ENCODE measurements at regions not wholly inside any gene's neighbourhood (a gene's known extent, or its start where the extent isn't known, plus 50 kb on each side); places are given as distances from the start of the nearest gene placed in this dataset.

GRCh38 chr1:60904099-60904851, 178.1 kb upstream of the NFIA start:
- TF ChIP-seq, protein P1, sequence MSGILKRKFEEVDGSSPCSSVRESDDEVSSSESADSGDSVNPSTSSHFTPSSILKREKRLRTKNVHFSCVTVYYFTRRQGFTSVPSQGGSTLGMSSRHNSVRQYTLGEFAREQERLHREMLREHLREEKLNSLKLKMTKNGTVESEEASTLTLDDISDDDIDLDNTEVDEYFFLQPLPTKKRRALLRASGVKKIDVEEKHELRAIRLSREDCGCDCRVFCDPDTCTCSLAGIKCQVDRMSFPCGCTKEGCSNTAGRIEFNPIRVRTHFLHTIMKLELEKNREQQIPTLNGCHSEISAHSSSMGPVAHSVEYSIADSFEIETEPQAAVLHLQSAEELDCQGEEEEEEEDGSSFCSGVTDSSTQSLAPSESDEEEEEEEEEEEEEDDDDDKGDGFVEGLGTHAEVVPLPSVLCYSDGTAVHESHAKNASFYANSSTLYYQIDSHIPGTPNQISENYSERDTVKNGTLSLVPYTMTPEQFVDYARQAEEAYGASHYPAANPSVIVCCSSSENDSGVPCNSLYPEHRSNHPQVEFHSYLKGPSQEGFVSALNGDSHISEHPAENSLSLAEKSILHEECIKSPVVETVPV (CRISPR knock-in tag; IDR thresholded peaks at IDR 0.05) = no peak
- TF ChIP-seq ZC3H10 (CRISPR knock-in tag; IDR thresholded peaks at IDR 0.05) = no peak
- TF ChIP-seq OSR1 (CRISPR knock-in tag; IDR thresholded peaks at IDR 0.05) = no peak
- no peak for TF ChIP-seq TCF4 (CRISPR knock-in tag; IDR thresholded peaks at IDR 0.05; ENCODE audit: borderline replicate concordance)
- TF ChIP-seq ESRRG (CRISPR knock-in tag; IDR thresholded peaks at IDR 0.05) = no peak
- TF ChIP-seq BACH2 (CRISPR knock-in tag; IDR thresholded peaks at IDR 0.05; ENCODE audit: borderline replicate concordance) = no peak
- ATAC-seq = peak; percentile 80

DNA sequence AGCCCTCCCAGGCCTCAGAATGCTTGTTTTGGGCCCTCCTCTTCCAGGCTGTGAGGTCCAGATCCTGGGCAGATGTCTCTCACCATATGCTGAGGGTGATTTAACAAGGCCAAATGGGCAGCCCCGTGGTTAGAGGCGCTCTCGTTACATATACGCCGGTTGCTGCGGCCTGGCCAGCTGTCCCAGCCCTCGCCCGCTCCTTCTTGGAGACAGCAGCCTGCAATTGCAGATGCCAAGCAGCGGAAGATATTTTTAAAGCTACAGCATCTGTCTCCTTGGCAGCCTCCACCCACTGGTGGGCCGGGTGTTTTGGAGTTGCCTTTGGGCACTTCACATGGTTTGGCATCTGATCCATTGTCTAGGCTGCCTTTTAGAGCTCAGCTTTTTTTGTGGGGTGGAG, 178.8 kb upstream of the NFIA start:
- ATAC-seq = peak; percentile 41; the same call in 1 of the 3 replicates
- TF ChIP-seq, protein P2, sequence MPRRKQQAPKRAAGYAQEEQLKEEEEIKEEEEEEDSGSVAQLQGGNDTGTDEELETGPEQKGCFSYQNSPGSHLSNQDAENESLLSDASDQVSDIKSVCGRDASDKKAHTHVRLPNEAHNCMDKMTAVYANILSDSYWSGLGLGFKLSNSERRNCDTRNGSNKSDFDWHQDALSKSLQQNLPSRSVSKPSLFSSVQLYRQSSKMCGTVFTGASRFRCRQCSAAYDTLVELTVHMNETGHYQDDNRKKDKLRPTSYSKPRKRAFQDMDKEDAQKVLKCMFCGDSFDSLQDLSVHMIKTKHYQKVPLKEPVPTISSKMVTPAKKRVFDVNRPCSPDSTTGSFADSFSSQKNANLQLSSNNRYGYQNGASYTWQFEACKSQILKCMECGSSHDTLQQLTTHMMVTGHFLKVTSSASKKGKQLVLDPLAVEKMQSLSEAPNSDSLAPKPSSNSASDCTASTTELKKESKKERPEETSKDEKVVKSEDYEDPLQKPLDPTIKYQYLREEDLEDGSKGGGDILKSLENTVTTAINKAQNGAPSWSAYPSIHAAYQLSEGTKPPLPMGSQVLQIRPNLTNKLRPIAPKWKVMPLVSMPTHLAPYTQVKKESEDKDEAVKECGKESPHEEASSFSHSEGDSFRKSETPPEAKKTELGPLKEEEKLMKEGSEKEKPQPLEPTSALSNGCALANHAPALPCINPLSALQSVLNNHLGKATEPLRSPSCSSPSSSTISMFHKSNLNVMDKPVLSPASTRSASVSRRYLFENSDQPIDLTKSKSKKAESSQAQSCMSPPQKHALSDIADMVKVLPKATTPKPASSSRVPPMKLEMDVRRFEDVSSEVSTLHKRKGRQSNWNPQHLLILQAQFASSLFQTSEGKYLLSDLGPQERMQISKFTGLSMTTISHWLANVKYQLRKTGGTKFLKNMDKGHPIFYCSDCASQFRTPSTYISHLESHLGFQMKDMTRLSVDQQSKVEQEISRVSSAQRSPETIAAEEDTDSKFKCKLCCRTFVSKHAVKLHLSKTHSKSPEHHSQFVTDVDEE (CRISPR knock-in tag; IDR thresholded peaks at IDR 0.05) = 0 out of 2 replicates have a peak, but pooled peaks have one; percentile 46
- TF ChIP-seq ARNTL (CRISPR knock-in tag; IDR thresholded peaks at IDR 0.05; ENCODE audit: borderline replicate concordance, low read depth) (no peak), TCF4 (CRISPR knock-in tag; IDR thresholded peaks at IDR 0.05; ENCODE audit: borderline replicate concordance) (peak; percentile 56; the same call in 1 of the 2 replicates), ZNF565 (CRISPR knock-in tag; conservative IDR thresholded peaks at IDR 0.05; ENCODE audit: low read depth) (no peak)

DNA sequence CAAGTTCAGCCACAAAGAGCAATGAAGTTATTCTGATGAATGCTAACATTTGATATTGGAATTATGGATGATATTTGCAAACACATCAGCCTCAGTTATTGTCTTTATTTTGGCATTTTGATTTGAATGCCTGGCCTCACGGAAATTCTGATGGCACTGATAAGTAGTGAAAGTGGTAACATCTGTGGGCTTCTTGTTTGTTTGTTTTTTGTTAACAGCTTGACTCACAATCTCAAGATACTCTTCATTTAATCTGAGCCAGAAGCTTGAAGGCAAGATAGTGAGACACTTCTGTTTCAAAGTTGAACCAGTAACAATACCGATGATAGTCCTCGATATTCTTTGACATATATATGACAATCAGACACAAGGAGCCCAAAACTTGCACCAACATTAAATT, 182.9 kb upstream of the NFIA start:
- TF ChIP-seq TCF4 (CRISPR knock-in tag; IDR thresholded peaks at IDR 0.05; ENCODE audit: borderline replicate concordance) (peak; percentile 37; the same call in 1 of the 2 replicates), ARNTL (CRISPR knock-in tag; IDR thresholded peaks at IDR 0.05; ENCODE audit: borderline replicate concordance, low read depth) (no peak)
- ATAC-seq = no peak

DNA sequence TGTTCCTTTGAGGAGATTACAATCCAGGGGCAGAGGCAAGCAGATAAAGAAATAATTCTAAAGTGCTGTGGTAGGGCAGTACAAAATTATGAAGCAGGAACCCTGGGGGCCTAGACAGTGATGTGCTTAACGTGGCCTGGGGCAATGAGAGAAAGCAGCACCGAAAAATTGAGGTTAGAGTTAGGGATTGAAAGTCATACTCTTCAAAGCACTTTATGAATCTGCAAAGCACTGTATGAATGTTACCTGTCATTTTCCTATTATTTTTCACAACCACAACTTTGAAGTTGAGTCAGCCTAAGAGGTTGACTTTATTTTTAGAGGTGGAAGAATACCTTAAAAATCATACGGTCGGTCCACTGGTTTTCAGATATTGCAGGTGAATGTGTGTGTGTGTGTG, 183.4 kb upstream of the NFIA start:
- TF ChIP-seq, protein P2 (CRISPR knock-in tag; IDR thresholded peaks at IDR 0.05) = no peak
- TF ChIP-seq OSR1 (CRISPR knock-in tag; IDR thresholded peaks at IDR 0.05) = no peak
- TF ChIP-seq ZNF8 (CRISPR knock-in tag; IDR thresholded peaks at IDR 0.05) = no peak
- no peak for TF ChIP-seq CSDC2 (CRISPR knock-in tag; IDR thresholded peaks at IDR 0.05)
- TF ChIP-seq, protein P3, sequence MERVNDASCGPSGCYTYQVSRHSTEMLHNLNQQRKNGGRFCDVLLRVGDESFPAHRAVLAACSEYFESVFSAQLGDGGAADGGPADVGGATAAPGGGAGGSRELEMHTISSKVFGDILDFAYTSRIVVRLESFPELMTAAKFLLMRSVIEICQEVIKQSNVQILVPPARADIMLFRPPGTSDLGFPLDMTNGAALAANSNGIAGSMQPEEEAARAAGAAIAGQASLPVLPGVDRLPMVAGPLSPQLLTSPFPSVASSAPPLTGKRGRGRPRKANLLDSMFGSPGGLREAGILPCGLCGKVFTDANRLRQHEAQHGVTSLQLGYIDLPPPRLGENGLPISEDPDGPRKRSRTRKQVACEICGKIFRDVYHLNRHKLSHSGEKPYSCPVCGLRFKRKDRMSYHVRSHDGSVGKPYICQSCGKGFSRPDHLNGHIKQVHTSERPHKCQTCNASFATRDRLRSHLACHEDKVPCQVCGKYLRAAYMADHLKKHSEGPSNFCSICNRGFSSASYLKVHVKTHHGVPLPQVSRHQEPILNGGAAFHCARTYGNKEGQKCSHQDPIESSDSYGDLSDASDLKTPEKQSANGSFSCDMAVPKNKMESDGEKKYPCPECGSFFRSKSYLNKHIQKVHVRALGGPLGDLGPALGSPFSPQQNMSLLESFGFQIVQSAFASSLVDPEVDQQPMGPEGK (CRISPR knock-in tag; IDR thresholded peaks at IDR 0.05; ENCODE audit: borderline replicate concordance) = no peak
- TF ChIP-seq, protein P4, sequence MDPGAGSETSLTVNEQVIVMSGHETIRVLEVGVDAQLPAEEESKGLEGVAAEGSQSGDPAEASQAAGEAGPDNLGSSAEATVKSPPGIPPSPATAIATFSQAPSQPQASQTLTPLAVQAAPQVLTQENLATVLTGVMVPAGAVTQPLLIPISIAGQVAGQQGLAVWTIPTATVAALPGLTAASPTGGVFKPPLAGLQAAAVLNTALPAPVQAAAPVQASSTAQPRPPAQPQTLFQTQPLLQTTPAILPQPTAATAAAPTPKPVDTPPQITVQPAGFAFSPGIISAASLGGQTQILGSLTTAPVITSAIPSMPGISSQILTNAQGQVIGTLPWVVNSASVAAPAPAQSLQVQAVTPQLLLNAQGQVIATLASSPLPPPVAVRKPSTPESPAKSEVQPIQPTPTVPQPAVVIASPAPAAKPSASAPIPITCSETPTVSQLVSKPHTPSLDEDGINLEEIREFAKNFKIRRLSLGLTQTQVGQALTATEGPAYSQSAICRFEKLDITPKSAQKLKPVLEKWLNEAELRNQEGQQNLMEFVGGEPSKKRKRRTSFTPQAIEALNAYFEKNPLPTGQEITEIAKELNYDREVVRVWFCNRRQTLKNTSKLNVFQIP (CRISPR knock-in tag; IDR thresholded peaks at IDR 0.05; ENCODE audit: borderline replicate concordance, low read depth) = no peak
- no peak for TF ChIP-seq TCF4 (CRISPR knock-in tag; IDR thresholded peaks at IDR 0.05; ENCODE audit: borderline replicate concordance)
- TF ChIP-seq SNAI2 (CRISPR knock-in tag; IDR thresholded peaks at IDR 0.05) = no peak
- no peak for TF ChIP-seq ZNF70 (CRISPR knock-in tag; IDR thresholded peaks at IDR 0.05)
- TF ChIP-seq TOX (CRISPR knock-in tag; IDR thresholded peaks at IDR 0.05; ENCODE audit: borderline replicate concordance) = no peak
- no peak for TF ChIP-seq ARNTL (CRISPR knock-in tag; IDR thresholded peaks at IDR 0.05; ENCODE audit: borderline replicate concordance, low read depth)
- TF ChIP-seq, protein P1 (CRISPR knock-in tag; IDR thresholded peaks at IDR 0.05) = no peak
- TF ChIP-seq, protein P5, sequence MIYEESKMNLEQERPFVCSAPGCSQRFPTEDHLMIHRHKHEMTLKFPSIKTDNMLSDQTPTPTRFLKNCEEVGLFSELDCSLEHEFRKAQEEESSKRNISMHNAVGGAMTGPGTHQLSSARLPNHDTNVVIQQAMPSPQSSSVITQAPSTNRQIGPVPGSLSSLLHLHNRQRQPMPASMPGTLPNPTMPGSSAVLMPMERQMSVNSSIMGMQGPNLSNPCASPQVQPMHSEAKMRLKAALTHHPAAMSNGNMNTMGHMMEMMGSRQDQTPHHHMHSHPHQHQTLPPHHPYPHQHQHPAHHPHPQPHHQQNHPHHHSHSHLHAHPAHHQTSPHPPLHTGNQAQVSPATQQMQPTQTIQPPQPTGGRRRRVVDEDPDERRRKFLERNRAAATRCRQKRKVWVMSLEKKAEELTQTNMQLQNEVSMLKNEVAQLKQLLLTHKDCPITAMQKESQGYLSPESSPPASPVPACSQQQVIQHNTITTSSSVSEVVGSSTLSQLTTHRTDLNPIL (CRISPR knock-in tag; IDR thresholded peaks at IDR 0.05; ENCODE audit: low read depth) = no peak
- no peak for TF ChIP-seq PPARA (CRISPR knock-in tag; IDR thresholded peaks at IDR 0.05; ENCODE audit: borderline replicate concordance)
- no peak for TF ChIP-seq ZC3H10 (CRISPR knock-in tag; IDR thresholded peaks at IDR 0.05)
- no peak for TF ChIP-seq RARB (CRISPR knock-in tag; IDR thresholded peaks at IDR 0.05)
- no peak for TF ChIP-seq ZFP30 (CRISPR knock-in tag; IDR thresholded peaks at IDR 0.05)
- TF ChIP-seq BACH2 (CRISPR knock-in tag; IDR thresholded peaks at IDR 0.05; ENCODE audit: borderline replicate concordance) = no peak
- ATAC-seq = no peak
